Erythroblast (primary cell): ENCODE measurements at regions not wholly inside any gene's neighbourhood (a gene's known extent, or its start where the extent isn't known, plus 50 kb on each side); places are given as distances from the start of the nearest gene placed in this dataset.

Experiments
- GATA1 ChIP-seq: IDR thresholded peaks from 2 replicates; pipeline ENCODE4 v1.6.1; 2011; ENCODE audit warnings: low read depth, mild to moderate bottlenecking, control low read depth, low read length, moderate library complexity
- POLR2A ChIP-seq: IDR thresholded peaks from 2 replicates; pipeline ENCODE4 v1.6.1; 2011; ENCODE audit warnings: mild to moderate bottlenecking, low read length

DNA sequence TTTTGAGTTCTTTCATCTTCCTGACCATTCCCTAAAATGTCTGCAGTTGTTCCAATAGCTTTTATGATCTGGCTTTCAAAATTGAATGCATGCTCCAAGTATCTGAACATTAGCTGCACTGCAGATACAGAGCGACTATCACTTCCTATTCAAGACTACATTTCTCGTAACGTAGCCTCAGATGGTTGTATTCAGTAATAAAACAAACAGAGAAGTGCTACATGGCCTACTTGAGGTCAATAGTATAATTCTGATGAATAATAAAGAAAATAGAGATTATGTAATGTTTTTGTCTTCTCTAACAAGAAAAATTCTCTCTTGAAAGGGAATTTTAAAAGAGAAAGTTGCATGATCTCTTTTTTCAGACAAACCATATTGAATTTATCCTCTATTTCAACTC is 333.9 kb upstream of the IRAK1BP1 start:
- TF ChIP-seq POLR2A (no peak), GATA1 (no peak)
